CD14-positive monocyte (primary cell): ENCODE measurements at regions not wholly inside any gene's neighbourhood (a gene's known extent, or its start where the extent isn't known, plus 50 kb on each side); places are given as distances from the start of the nearest gene placed in this dataset.

Experiments used
- DNase-seq, 3 donors: peaks; one replicate each; pipeline ENCODE4 v3.0.0-alpha.2; 2011 to 2022
- H2AFZ ChIP-seq: 2 replicates; pipeline ENCODE4 v1.6.0; 2012; ENCODE audit warnings: mild to moderate bottlenecking, low read depth, low read length, inconsistent platforms; ENCODE audit not compliant: insufficient read depth, poor library complexity, severe bottlenecking
- H3K27ac ChIP-seq, 2 donors: 1 replicate in 1 of 2; 2 replicates in 1 of 2; pipeline ENCODE4 v1.5.1; 2012 to 2013; ENCODE audit warnings: low read length in 2 of 2, control low read depth in 1 of 2, inconsistent platforms in 1 of 2, low read depth in 1 of 2, mild to moderate bottlenecking in 1 of 2
- H3K27me3 ChIP-seq, 2 donors: one replicate each; pipeline versions ENCODE4 v1.6.0 to v1.6.1; 2011 to 2013; ENCODE audit warnings: low read length in 2 of 2; ENCODE audit not compliant: control insufficient read depth in 2 of 2, insufficient read depth in 2 of 2
- H3K36me3 ChIP-seq, 2 donors: replicated peaks in 1 of 2; 1 replicate in 1 of 2; 2 replicates in 1 of 2; pipeline versions ENCODE4 v1.5.1 to v1.6.1; 2012 to 2013; ENCODE audit warnings: low read length in 2 of 2, control low read depth in 1 of 2, inconsistent platforms in 1 of 2, mild to moderate bottlenecking in 1 of 2; ENCODE audit not compliant: insufficient read depth in 2 of 2, control insufficient read depth in 1 of 2
- H3K4me1 ChIP-seq, 2 donors: 1 replicate in 1 of 2; 2 replicates in 1 of 2; pipeline versions ENCODE4 v1.5.1 to v1.6.1; 2012 to 2013; ENCODE audit warnings: low read length in 2 of 2, control low read depth in 1 of 2, inconsistent platforms in 1 of 2, mild to moderate bottlenecking in 1 of 2, moderate library complexity in 1 of 2; ENCODE audit not compliant: insufficient read depth in 2 of 2, control insufficient read depth in 1 of 2
- H3K4me2 ChIP-seq: replicated peaks from 2 replicates; pipeline ENCODE3; 2012; ENCODE audit warnings: low read length, moderate library complexity, mild to moderate bottlenecking; ENCODE audit not compliant: poor library complexity, severe bottlenecking; ENCODE audit errors: extremely low read depth
- H3K4me3 ChIP-seq, 3 experiments: fragments of 200-600 bp in 1 of 3; sonication (generic) in 1 of 3; replicated peaks in 1 of 3; 1 replicate in 2 of 3; 2 replicates in 1 of 3; pipeline ENCODE4 v1.5.1; 2011 to 2013; ENCODE audit warnings: low read length in 3 of 3, mild to moderate bottlenecking in 3 of 3, control low read depth in 2 of 3, low read depth in 2 of 3, inconsistent platforms in 1 of 3, moderate library complexity in 1 of 3
- H3K79me2 ChIP-seq: 2 replicates; pipeline ENCODE4 v1.6.0; 2012; ENCODE audit warnings: mild to moderate bottlenecking, control low read depth, inconsistent platforms, low read length, moderate library complexity; ENCODE audit not compliant: insufficient read depth
- H3K9ac ChIP-seq: 2 replicates; pipeline ENCODE4 v1.6.0; 2017; ENCODE audit warnings: low read length, mild to moderate bottlenecking; ENCODE audit not compliant: insufficient read depth, poor library complexity, severe bottlenecking
- H3K9me3 ChIP-seq, 2 donors: replicated peaks in 1 of 2; 1 replicate in 1 of 2; 2 replicates in 1 of 2; pipeline versions ENCODE4 v1.5.1 to v1.6.1; 2012 to 2013; ENCODE audit warnings: low read length in 2 of 2, control low read depth in 1 of 2; ENCODE audit not compliant: control insufficient read depth in 1 of 2, insufficient read depth in 1 of 2
- H4K20me1 ChIP-seq: 2 replicates; pipeline ENCODE4 v1.6.0; 2012; ENCODE audit warnings: mild to moderate bottlenecking, low read length, control low read depth, moderate library complexity; ENCODE audit not compliant: insufficient read depth
- H3K27ac Mint-ChIP-seq, 7 donors: one replicate each; pipeline ENCODE4 v1.8.0; 2020; ENCODE audit warnings: mild to moderate bottlenecking in 7 of 7, mixed read lengths in 7 of 7, moderate library complexity in 6 of 7, inconsistent platforms in 2 of 7
- H3K27me3 Mint-ChIP-seq, 3 donors: one replicate each; pipeline ENCODE4 v1.8.0; 2021 to 2022; ENCODE audit warnings: low read depth in 3 of 3, mild to moderate bottlenecking in 3 of 3, mixed read lengths in 3 of 3, moderate library complexity in 3 of 3, inconsistent platforms in 1 of 3
- H3K36me3 Mint-ChIP-seq, 2 donors: one replicate each; pipeline ENCODE4 v1.8.0; 2020; ENCODE audit warnings: mixed read lengths in 2 of 2, inconsistent platforms in 1 of 2, mild to moderate bottlenecking in 1 of 2
- H3K4me1 Mint-ChIP-seq: one replicate; pipeline ENCODE4 v1.8.0; 2020; ENCODE audit warnings: mild to moderate bottlenecking, mixed read lengths
- H3K4me3 Mint-ChIP-seq, 2 donors: one replicate each; pipeline ENCODE4 v1.8.0; 2020; ENCODE audit warnings: mild to moderate bottlenecking in 2 of 2, mixed read lengths in 2 of 2, moderate library complexity in 1 of 2
- H3K9me3 Mint-ChIP-seq, 7 donors: one replicate each; pipeline ENCODE4 v1.8.0; 2020 to 2022; ENCODE audit warnings: mixed read lengths in 7 of 7, mild to moderate bottlenecking in 6 of 7, moderate library complexity in 6 of 7, inconsistent platforms in 2 of 7
- CTCF ChIP-seq: fragments of 200-600 bp; IDR thresholded peaks from one replicate; pipeline ENCODE4 v1.8.0; 2022; ENCODE audit warnings: antibody characterized with exemption, mild to moderate bottlenecking
- WGBS: methylation state at CpG from one replicate; pipeline ENCODE4 v1.1.5; 2013; ENCODE audit warnings: missing lambda C conversion rate; ENCODE audit not compliant: insufficient coverage; 5-methylcytosine and 5-hydroxymethylcytosine counted together
- intact Hi-C, 2 donors: fragments of 100-400 bp; cut with micrococcal nuclease; formaldehyde crosslinking; loops; one replicate each; pipeline versions ENCODE4 v1.15.0 to v1.15.1; 2023

- Histone ChIP-seq H3K4me1 (no peaks in the 10 kb centered on the region), H3K4me2 (no peak overlapping the region), H3K4me3 (no peak overlapping the region), H2AFZ (no peak overlapping the region), H3K36me3 (no peaks in the 10 kb centered on the region), H4K20me1 (no peaks in the 10 kb centered on the region), H3K27me3 (no peaks in the 10 kb centered on the region), H3K27ac (no peak overlapping the region), H3K79me2 (no peaks in the 10 kb centered on the region), H3K9ac (no peak overlapping the region), H3K9me3 (no peaks in the 10 kb centered on the region)
- intact Hi-C loops: no loop called here
- no peak for TF ChIP-seq CTCF
- no peak for DNase-seq
- Mint-ChIP-seq H3K9me3 (peaks cover 0 to 2% (median 0%) of the 10 kb centered on the region in 7 donors), H3K36me3 (no peaks in the 10 kb centered on the region), H3K27ac (no peak overlapping the region), H3K4me1 (no peaks in the 10 kb centered on the region), H3K4me3 (no peak overlapping the region), H3K27me3 (peaks cover 0 to 1% (median 1%) of the 10 kb centered on the region in 3 donors)
These were observed 74.3 kb upstream of the PLSCR4 start for GRCh38 chr3:146325170-146325569.

DNA sequence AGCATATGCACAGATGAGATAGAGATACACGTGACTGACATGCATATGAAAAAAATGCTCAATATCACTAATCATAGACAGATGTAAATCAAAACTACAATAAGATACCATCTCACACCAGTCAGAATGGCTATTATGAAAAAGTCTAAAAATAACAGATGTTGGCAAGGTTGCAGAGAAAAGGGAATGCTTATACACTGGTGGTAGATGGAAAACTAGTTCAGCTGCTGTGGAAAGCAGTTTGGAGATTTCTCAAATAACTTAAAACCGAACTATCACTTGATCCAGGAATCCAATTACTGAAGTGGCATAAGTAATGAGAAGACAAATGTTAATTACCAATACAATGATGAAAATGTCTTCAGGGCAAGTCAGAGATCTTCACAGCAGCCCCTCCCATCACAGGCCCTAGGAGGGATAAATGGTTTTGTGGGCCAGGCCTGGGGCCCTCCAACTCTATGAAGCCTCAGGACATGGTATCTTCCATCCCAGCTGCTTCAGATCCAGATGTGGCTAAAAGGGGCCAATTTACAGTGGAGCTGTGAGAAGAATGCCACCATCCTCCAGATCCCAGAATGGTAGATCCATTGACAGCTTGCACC, 71.4 kb upstream of the PLSCR4 start:
- Histone ChIP-seq H2AFZ (no peak overlapping the region), H3K36me3 (no peaks in the 10 kb centered on the region), H3K9me3 (no peaks in the 10 kb centered on the region), H3K27ac (no peak overlapping the region), H3K4me1 (no peaks in the 10 kb centered on the region), H3K9ac (no peak overlapping the region), H4K20me1 (no peaks in the 10 kb centered on the region), H3K4me3 (no peak overlapping the region), H3K27me3 (no peaks in the 10 kb centered on the region), H3K4me2 (no peak overlapping the region), H3K79me2 (no peaks in the 10 kb centered on the region)
- H3K27ac Mint-ChIP-seq: no peak overlapping the region
- no peak for DNase-seq
- H3K4me1 Mint-ChIP-seq: no peaks in the 10 kb centered on the region
- peaks cover 0 to 1% (median 0%) of the 10 kb centered on the region in 3 donors for H3K27me3 Mint-ChIP-seq
- no peak for TF ChIP-seq CTCF
- peaks cover 0 to 4% (median 0%) of the 10 kb centered on the region in 7 donors for H3K9me3 Mint-ChIP-seq
- intact Hi-C loops: no loop called here
- no peaks in the 10 kb centered on the region for H3K36me3 Mint-ChIP-seq
- H3K4me3 Mint-ChIP-seq: no peak overlapping the region
- WGBS: no CpG with 5 or more reads among the region's 2 CpGs
